ENCODE measurements at regions not wholly inside any gene's neighbourhood (a gene's known extent, or its start where the extent isn't known, plus 50 kb on each side); places are given as distances from the start of the nearest gene placed in this dataset.

DNA sequence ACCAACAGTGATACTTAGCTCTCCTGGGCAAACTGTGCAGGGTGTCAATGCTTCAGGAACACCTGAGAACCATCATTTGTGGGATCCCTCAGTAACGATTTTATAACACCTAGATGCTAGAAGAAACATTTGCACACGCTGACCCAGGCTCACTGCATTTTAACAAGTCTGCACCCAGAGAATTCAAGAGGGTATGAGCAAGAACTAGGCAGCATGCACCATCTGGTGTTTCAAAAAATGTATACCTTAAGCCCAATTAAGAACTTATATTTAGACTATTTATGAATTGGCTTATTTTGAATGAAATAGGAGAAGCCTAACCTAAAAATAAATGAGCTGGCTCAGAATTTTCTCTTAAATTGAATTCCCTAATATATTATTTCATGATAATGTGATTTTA, 400.5 kb downstream of the GPATCH2 start:
- H3K9me3 Mint-ChIP-seq = peaks cover 4% of the 10 kb centered on the region

GRCh38 chr1:217228689-217229088, 402.2 kb downstream of the GPATCH2 start:
- H3K9me3 Mint-ChIP-seq = peaks cover 4% of the 10 kb centered on the region
- no peaks in the 10 kb centered on the region for H3K4me1 Mint-ChIP-seq
- no peak overlapping the region for H3K4me3 Mint-ChIP-seq
- no peaks in the 10 kb centered on the region for H3K27me3 Mint-ChIP-seq
- ChIA-PET POLR2A (no interaction called here), CTCF (no interaction called here)
- no peaks in the 10 kb centered on the region for H3K36me3 Mint-ChIP-seq (ENCODE audit: low read depth)
- no peak overlapping the region for H3K27ac Mint-ChIP-seq
- no peak for DNase-seq

More for the DNA sequence above, 400.5 kb downstream of the GPATCH2 start:
- ChIA-PET POLR2A (no interaction called here), CTCF (interaction anchor here (0.6 to 0.7 kb wide), 2 partner anchors 157 to 330 kb away, joined by 3 to 6 read pairs; no protein-coding TSS in a partner anchor)
- H3K27ac Mint-ChIP-seq = no peak overlapping the region
- no peaks in the 10 kb centered on the region for H3K27me3 Mint-ChIP-seq
- no peaks in the 10 kb centered on the region for H3K4me1 Mint-ChIP-seq
- H3K36me3 Mint-ChIP-seq (ENCODE audit: low read depth) = no peaks in the 10 kb centered on the region
- H3K4me3 Mint-ChIP-seq = no peak overlapping the region
- DNase-seq = no peak

- Mint-ChIP-seq H3K36me3 (ENCODE audit: low read depth) (no peaks in the 10 kb centered on the region), H3K4me1 (no peaks in the 10 kb centered on the region), H3K9me3 (peaks cover 4% of the 10 kb centered on the region), H3K27ac (no peak overlapping the region), H3K27me3 (no peaks in the 10 kb centered on the region), H3K4me3 (no peak overlapping the region)
- CTCF ChIA-PET = no interaction called here
- no peak for DNase-seq
- POLR2A ChIA-PET = no interaction called here
Measured at GRCh38 chr1:217224201-217224600, 406.7 kb downstream of the GPATCH2 start.

- ChIA-PET POLR2A (no interaction called here), CTCF (no interaction called here)
- H3K4me1 Mint-ChIP-seq = no peaks in the 10 kb centered on the region
Measured at GRCh38 chr1:217214551-217214950, 416.3 kb downstream of the GPATCH2 start.

DNA sequence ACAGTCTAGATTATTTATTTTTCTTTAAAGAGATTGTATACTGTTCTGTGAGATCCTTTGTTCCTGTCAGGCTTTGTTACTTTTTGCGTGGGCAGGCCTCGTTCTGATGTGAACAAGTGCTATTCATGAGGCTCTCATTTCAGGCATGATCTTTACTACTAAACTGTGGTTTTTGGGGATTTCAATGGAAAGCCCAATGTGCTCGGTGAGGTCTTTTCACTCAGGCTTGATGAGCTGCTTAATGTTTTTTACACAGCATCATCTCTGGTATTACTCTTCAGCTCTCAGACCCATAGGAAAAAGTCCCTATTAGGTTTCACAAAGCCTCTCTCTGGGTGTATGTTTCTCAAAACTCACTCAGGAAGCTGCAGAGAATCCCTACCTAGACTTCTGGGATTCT, 419.4 kb downstream of the GPATCH2 start:
- ChIA-PET POLR2A (no interaction called here), CTCF (no interaction called here)
- H3K36me3 Mint-ChIP-seq (ENCODE audit: low read depth) = no peaks in the 10 kb centered on the region
- H3K27me3 Mint-ChIP-seq = no peaks in the 10 kb centered on the region
- no peaks in the 10 kb centered on the region for H3K4me1 Mint-ChIP-seq
- H3K4me3 Mint-ChIP-seq = no peak overlapping the region
- no peak overlapping the region for H3K27ac Mint-ChIP-seq
- no peak for DNase-seq
- H3K9me3 Mint-ChIP-seq = peaks cover 2% of the 10 kb centered on the region

More at GRCh38 chr1:217214551-217214950, 416.3 kb downstream of the GPATCH2 start:
- H3K27ac Mint-ChIP-seq = no peak overlapping the region
- H3K27me3 Mint-ChIP-seq = no peaks in the 10 kb centered on the region
- no peak overlapping the region for H3K4me3 Mint-ChIP-seq
- H3K9me3 Mint-ChIP-seq = no peaks in the 10 kb centered on the region
- H3K36me3 Mint-ChIP-seq (ENCODE audit: low read depth) = no peaks in the 10 kb centered on the region
- no peak for DNase-seq

DNA sequence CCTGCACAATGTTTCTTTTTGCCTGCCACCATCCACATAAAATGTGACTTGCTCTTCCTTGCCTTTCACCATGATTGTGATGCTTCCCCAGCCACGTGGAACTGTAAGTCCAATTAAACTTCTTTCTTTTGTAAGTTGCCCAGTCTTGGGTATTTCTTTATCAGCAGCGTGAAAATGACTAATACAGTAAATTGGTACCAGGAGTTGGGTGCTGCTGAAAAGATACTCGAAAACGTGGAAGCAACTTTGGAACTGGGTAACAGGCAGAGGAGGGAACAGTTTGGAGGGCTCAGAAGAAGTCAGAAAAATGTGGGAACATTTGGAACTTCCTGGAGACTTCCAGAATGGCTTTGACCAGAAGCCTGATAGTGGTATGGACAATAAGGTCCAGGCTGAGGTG, 425.3 kb downstream of the GPATCH2 start:
- Mint-ChIP-seq H3K4me1 (no peaks in the 10 kb centered on the region), H3K27ac (no peak overlapping the region), H3K9me3 (peaks cover 6% of the 10 kb centered on the region), H3K27me3 (no peaks in the 10 kb centered on the region), H3K36me3 (ENCODE audit: low read depth) (no peaks in the 10 kb centered on the region), H3K4me3 (no peak overlapping the region)
- no peak for DNase-seq
- ChIA-PET POLR2A (no interaction called here), CTCF (no interaction called here)

DNA sequence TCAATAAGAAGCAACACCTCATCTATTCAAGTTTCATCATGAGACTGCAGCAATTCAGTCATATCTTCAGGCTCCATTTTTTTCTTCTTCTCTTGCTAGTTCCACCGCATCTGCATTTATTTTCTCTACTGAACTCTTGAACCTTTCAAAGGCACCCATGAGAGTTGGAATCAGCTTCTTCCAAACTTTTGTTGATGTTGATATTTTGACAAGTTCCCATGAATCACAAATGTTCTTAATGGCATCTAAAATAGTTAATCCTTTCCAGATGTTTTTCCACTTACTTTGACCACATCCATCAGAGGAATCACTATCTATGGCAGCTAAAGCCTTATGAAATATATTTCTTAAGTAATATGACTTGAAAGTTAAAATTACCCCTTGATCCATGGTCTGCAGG, 434.3 kb downstream of the GPATCH2 start:
- DNase-seq = no peak
- Mint-ChIP-seq H3K4me1 (no peaks in the 10 kb centered on the region), H3K27ac (no peak overlapping the region), H3K9me3 (no peaks in the 10 kb centered on the region), H3K4me3 (no peak overlapping the region), H3K27me3 (no peaks in the 10 kb centered on the region), H3K36me3 (ENCODE audit: low read depth) (no peaks in the 10 kb centered on the region)
- ChIA-PET POLR2A (no interaction called here), CTCF (no interaction called here)

GRCh38 chr1:217193151-217193550, 437.7 kb downstream of the GPATCH2 start:
- Mint-ChIP-seq H3K4me1 (no peaks in the 10 kb centered on the region), H3K36me3 (ENCODE audit: low read depth) (no peaks in the 10 kb centered on the region), H3K27me3 (no peaks in the 10 kb centered on the region), H3K9me3 (no peaks in the 10 kb centered on the region), H3K27ac (no peak overlapping the region), H3K4me3 (no peak overlapping the region)
- POLR2A ChIA-PET = no interaction called here
- no peak for DNase-seq
- CTCF ChIA-PET = no interaction called here

- Mint-ChIP-seq H3K4me3 (no peak overlapping the region), H3K9me3 (peaks cover 3% of the 10 kb centered on the region), H3K36me3 (ENCODE audit: low read depth) (no peaks in the 10 kb centered on the region), H3K4me1 (no peaks in the 10 kb centered on the region), H3K27me3 (no peaks in the 10 kb centered on the region), H3K27ac (no peak overlapping the region)
- ChIA-PET CTCF (no interaction called here), POLR2A (no interaction called here)
- no peak for DNase-seq
Measured at GRCh38 chr1:217191441-217191840, 439.4 kb downstream of the GPATCH2 start.

DNA sequence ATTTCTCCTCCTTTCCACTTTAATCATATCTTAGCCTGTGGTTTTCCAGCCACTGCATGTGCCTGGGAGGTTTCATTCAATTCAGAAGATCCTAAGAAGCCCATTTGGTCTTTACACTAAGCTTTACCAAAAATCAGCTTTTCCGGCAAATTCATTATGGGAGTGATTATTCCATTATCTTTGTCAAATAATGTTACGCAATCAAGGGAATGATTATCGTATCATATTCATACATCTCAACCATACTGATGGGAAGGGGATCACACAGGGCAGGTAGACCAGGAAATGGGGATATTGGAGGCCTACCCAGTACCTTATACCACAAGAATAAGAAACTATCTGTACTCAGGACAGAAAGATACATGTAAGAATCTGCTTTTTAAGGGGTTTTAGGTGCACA, 440.5 kb downstream of the GPATCH2 start:
- peaks cover 3% of the 10 kb centered on the region for H3K9me3 Mint-ChIP-seq
- POLR2A ChIA-PET = no interaction called here
- no peaks in the 10 kb centered on the region for H3K4me1 Mint-ChIP-seq
- H3K4me3 Mint-ChIP-seq = no peak overlapping the region
- no peaks in the 10 kb centered on the region for H3K27me3 Mint-ChIP-seq
- H3K36me3 Mint-ChIP-seq (ENCODE audit: low read depth) = no peaks in the 10 kb centered on the region
- no peak overlapping the region for H3K27ac Mint-ChIP-seq
- CTCF ChIA-PET = no interaction called here
- no peak for DNase-seq

GRCh38 chr1:217189362-217189761, 441.5 kb downstream of the GPATCH2 start:
- ChIA-PET CTCF (no interaction called here), POLR2A (no interaction called here)
- H3K27ac Mint-ChIP-seq = no peak overlapping the region
- no peak overlapping the region for H3K4me3 Mint-ChIP-seq
- DNase-seq = no peak
- H3K36me3 Mint-ChIP-seq (ENCODE audit: low read depth) = no peaks in the 10 kb centered on the region
- H3K27me3 Mint-ChIP-seq = no peaks in the 10 kb centered on the region
- H3K4me1 Mint-ChIP-seq = no peaks in the 10 kb centered on the region
- peaks cover 3% of the 10 kb centered on the region for H3K9me3 Mint-ChIP-seq

- Mint-ChIP-seq H3K27ac (no peak overlapping the region), H3K27me3 (no peaks in the 10 kb centered on the region), H3K4me3 (no peak overlapping the region), H3K9me3 (peaks cover 3% of the 10 kb centered on the region), H3K4me1 (no peaks in the 10 kb centered on the region), H3K36me3 (ENCODE audit: low read depth) (no peaks in the 10 kb centered on the region)
- POLR2A ChIA-PET = no interaction called here
- CTCF ChIA-PET = no interaction called here
- DNase-seq = no peak
Measured at GRCh38 chr1:217188280-217189237, 442.3 kb downstream of the GPATCH2 start.

GRCh38 chr1:217186664-217187063, 444.2 kb downstream of the GPATCH2 start:
- H3K4me3 Mint-ChIP-seq = no peak overlapping the region
- peaks cover 3% of the 10 kb centered on the region for H3K9me3 Mint-ChIP-seq
- CTCF ChIA-PET = no interaction called here
- H3K27me3 Mint-ChIP-seq = no peaks in the 10 kb centered on the region
- no peak overlapping the region for H3K27ac Mint-ChIP-seq
- POLR2A ChIA-PET = no interaction called here
- no peak for DNase-seq
- no peaks in the 10 kb centered on the region for H3K4me1 Mint-ChIP-seq
- no peaks in the 10 kb centered on the region for H3K36me3 Mint-ChIP-seq (ENCODE audit: low read depth)

- H3K36me3 Mint-ChIP-seq (ENCODE audit: low read depth) = no peaks in the 10 kb centered on the region
- H3K4me3 Mint-ChIP-seq = no peak overlapping the region
- H3K4me1 Mint-ChIP-seq = no peaks in the 10 kb centered on the region
- no peaks in the 10 kb centered on the region for H3K27me3 Mint-ChIP-seq
- H3K27ac Mint-ChIP-seq = no peak overlapping the region
- peaks cover 3% of the 10 kb centered on the region for H3K9me3 Mint-ChIP-seq
- no peak for DNase-seq
- ChIA-PET CTCF (no interaction called here), POLR2A (no interaction called here)
Measured at GRCh38 chr1:217184854-217185253, 446.0 kb downstream of the GPATCH2 start.
